ENCODE measurements at regions not wholly inside any gene's neighbourhood (a gene's known extent, or its start where the extent isn't known, plus 50 kb on each side); places are given as distances from the start of the nearest gene placed in this dataset.

- Histone ChIP-seq H3K9me3 (no peaks in the 10 kb centered on the region), H3F3A (replicated peaks; ENCODE audit: insufficient read depth) (no peaks in the 10 kb centered on the region), H3K4me2 (no peak overlapping the region), H2AFZ (ENCODE audit: low read depth) (no peak overlapping the region), H3K4me1 (ENCODE audit: control insufficient read depth in 1 of 2, insufficient read depth in 2 of 2, low read depth in 1 of 2, low read length in 1 of 2) (peaks cover 15 to 51% of the 10 kb centered on the region in 2 experiments; a peak in 3 of 4 replicates), H3K79me2 (ENCODE audit: insufficient read depth) (no peaks in the 10 kb centered on the region), H3K9me2 (no peaks in the 10 kb centered on the region), H3K9ac (no peak overlapping the region), H3K36me3 (replicated peaks in 1 of 2; ENCODE audit: control insufficient read depth in 1 of 2, insufficient read depth in 2 of 2, low read length in 1 of 2) (no peaks in the 10 kb centered on the region), H3K4me3 (ENCODE audit: low read depth in 2 of 2, low read length in 1 of 2) (no peak overlapping the region), H3K27ac (ENCODE audit: low read depth in 2 of 2, low read length in 1 of 2) (no peak overlapping the region; a peak in 1 of 4 replicates), H3K27me3 (ENCODE audit: insufficient read depth) (no peaks in the 10 kb centered on the region), H4K20me1 (ENCODE audit: insufficient read depth) (no peaks in the 10 kb centered on the region)
- POLR2A ChIA-PET: no interaction called here
- CTCF ChIA-PET: no interaction called here
- TF ChIP-seq MEF2A (IDR thresholded peaks at IDR 0.05; ENCODE audit: borderline replicate concordance, low read depth): no peak
- TF ChIP-seq USF1 (IDR thresholded peaks at IDR 0.05; ENCODE audit: borderline replicate concordance, low read depth): no peak
- no peak for TF ChIP-seq SMC3 (IDR thresholded peaks at IDR 0.05; ENCODE audit: low read depth, low read length)
- no peak for TF ChIP-seq MAX (IDR thresholded peaks at IDR 0.05; ENCODE audit: low read depth)
- TF ChIP-seq FOXJ3 (CRISPR knock-in tag; IDR thresholded peaks at IDR 0.05): no peak
- WGBS (ENCODE audit: low lambda C conversion rate): 83% methylated on average over 1 of the region's 1 CpG
- DNase-seq: no peak
These were observed 292.9 kb upstream of the ZMIZ1 start for GRCh38 chr10:78775891-78776290.

- TF ChIP-seq MXI1 (IDR thresholded peaks at IDR 0.05; ENCODE audit: low read depth, low read length) (no peak), RXRA (IDR thresholded peaks at IDR 0.05; ENCODE audit: borderline replicate concordance, low read depth) (no peak), MEF2A (IDR thresholded peaks at IDR 0.05; ENCODE audit: borderline replicate concordance, low read depth) (no peak), GABPA (IDR thresholded peaks at IDR 0.05; ENCODE audit: low read depth) (no peak), CTCF (IDR thresholded peaks at IDR 0.05) (no peak), POLR2AphosphoS5 (IDR thresholded peaks at IDR 0.05; ENCODE audit: low read depth, low read length) (no peak)
- Histone ChIP-seq H3K79me2 (ENCODE audit: insufficient read depth) (no peaks in the 10 kb centered on the region), H3K9me3 (no peaks in the 10 kb centered on the region), H3K27ac (ENCODE audit: low read depth in 2 of 2, low read length in 1 of 2) (peak overlapping the region in 1 of 2 experiments; percentile 86; a peak in 2 of 4 replicates), H3F3A (replicated peaks; ENCODE audit: insufficient read depth) (no peaks in the 10 kb centered on the region), H3K9ac (no peak overlapping the region), H3K36me3 (replicated peaks in 1 of 2; ENCODE audit: control insufficient read depth in 1 of 2, insufficient read depth in 2 of 2, low read length in 1 of 2) (no peaks in the 10 kb centered on the region), H3K4me2 (no peak overlapping the region), H3K27me3 (ENCODE audit: insufficient read depth) (no peaks in the 10 kb centered on the region), H2AFZ (ENCODE audit: low read depth) (no peak overlapping the region), H4K20me1 (ENCODE audit: insufficient read depth) (no peaks in the 10 kb centered on the region), H3K9me2 (no peaks in the 10 kb centered on the region), H3K4me1 (ENCODE audit: control insufficient read depth in 1 of 2, insufficient read depth in 2 of 2, low read depth in 1 of 2, low read length in 1 of 2) (peaks cover 15 to 50% of the 10 kb centered on the region in 2 experiments; a peak in 3 of 4 replicates), H3K4me3 (ENCODE audit: low read depth in 2 of 2, low read length in 1 of 2) (no peak overlapping the region)
- ChIA-PET CTCF (interaction anchor here (1.7 kb wide), 1 partner anchor 419 kb away, joined by 4 read pairs; no protein-coding TSS in a partner anchor), POLR2A (interaction anchor here (1.2 kb wide), 1 partner anchor 9 kb away, joined by 4 read pairs; no protein-coding TSS in a partner anchor)
- DNase-seq: no peak
- 86% methylated on average over 6 of the region's 6 CpGs for WGBS (ENCODE audit: low lambda C conversion rate)
These were observed 292.0 kb upstream of the ZMIZ1 start for GRCh38 chr10:78776756-78777155.
